Stromal cell of bone marrow (primary cell): ENCODE measurements at regions not wholly inside any gene's neighbourhood (a gene's known extent, or its start where the extent isn't known, plus 50 kb on each side); places are given as distances from the start of the nearest gene placed in this dataset.

ENCODE experiments used
- DNase-seq: peaks from one replicate; pipeline ENCODE4 v3.0.0-alpha.2; 2012; ENCODE audit warnings: low read depth

DNA sequence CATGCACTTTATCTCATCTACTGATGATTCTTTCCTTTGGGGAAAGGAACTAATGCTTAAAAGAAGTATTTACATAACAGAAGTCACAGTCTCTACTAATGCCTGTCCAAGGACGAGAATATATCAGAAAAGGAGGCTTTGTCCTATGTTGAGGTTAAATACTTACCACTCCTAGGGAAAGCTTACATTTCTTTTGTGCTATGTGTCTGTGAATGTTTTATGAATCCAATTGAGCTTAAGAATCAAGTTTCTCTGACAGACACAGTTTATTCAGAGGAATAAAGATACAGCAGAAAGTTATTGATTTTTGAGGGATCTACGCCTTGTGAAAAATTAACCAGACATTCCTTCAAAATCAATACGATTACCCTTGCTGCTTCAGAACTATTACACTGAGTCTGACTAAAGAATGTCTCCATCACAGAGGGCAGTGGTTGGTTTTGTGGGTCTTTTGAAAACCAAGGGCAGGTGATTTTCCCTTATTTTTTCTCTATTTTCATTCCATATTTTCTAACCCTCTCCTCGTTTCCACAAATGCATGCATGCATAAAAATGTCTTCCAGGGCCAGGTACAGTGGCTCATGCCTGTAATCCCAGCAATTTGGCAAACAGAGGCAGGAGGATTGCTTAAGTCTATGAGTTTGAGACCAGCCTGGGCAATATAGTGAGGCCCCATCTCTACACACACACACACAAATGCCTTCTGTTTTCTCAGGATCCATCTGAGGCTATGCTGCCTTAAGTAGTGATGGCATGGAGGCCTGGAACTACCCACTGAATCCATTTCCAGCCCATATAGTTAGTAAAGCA is 1095.1 kb downstream of the GALC start:
- DNase-seq = no peak

DNA sequence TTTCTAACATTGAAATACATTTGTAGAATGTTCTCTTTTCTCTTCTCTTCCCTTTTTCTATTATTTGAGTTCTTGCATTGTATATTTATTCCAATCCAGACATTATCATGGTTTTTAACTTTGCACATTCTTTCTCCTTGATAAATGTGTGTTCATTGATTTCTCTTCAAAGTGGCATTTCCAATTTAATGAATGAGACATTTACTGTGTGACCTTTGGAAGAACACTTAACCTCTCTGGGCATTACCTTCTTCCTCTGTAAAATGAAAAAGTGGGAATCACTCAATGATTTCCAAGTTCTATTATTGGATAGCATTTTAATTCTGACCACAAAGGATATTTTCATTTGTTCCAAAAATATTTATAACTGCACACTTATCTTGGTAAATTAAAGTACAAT is 1095.8 kb downstream of the GALC start:
- DNase-seq = no peak

DNA sequence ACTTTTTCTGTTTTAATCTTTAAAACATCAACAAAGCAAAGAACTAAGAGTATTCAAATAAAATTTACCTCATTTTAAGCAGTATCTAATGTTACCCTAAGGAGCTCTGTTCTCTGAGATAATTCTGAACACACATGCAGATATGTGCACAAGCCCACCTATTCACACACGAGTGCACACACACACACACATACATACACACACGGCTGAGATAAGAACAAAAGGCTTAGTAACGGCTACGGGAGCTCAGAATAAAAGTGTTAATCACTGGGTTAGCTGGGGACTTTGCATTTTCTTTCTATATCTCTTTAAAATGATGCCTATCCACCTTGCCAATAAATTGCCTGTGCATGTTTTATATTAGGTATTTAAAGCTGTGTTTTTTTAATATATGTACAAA is 1096.3 kb downstream of the GALC start:
- no peak for DNase-seq

DNA sequence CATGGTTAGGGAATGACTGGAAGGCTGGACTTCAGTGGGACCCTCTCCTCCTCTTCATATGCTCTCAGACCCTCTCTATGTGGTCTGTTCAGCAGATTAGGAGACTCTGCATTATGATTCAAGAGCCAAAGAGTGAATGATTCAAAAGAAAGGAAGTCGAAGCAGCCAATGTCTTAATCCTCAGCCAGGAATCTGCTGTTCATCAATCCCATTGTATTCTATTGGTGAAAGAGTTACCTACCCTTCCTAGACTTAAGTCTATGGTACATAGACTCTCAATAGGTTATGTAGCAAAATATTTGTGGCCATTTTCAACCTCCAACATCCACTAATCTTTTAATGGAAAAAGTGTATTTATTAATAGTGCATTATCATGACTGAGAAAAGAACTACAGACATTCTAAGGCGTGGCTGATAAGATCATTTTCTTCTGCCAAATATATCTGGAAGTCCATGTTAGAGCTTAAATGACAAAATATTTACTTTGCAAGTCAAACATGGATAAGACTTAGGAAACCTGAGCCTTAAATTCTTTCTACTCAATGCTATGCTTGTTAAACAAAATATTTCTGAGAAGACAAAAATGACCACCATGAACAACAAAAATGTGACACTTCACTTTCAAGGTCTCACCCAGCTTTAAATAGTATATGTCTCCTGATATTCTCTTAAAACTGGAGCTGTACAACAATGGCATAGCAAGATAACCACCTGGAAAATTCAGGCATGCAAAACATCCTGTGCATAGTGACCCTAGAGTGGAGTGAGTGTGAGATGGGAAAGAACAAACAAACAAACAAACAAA is 1100.6 kb downstream of the GALC start:
- no peak for DNase-seq

DNA sequence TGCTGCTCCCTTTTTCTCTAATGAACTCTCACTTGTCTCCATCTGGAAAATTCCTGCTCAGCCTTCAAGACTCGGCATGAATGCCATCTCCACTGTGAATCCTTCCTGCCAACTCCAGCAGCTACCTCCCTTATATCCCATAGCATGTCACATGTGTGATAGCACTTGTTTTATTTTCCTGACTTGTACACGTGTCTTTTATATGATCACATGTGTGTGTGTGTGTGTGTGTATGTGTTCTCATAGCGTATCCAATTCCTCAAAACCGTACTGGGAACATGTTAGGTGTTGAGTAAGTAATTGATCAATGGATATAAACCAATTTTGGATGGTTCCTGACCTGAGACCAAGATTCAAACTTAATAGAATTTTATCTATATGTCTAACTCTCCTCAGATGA is 1107.7 kb downstream of the GALC start:
- DNase-seq = no peak

DNA sequence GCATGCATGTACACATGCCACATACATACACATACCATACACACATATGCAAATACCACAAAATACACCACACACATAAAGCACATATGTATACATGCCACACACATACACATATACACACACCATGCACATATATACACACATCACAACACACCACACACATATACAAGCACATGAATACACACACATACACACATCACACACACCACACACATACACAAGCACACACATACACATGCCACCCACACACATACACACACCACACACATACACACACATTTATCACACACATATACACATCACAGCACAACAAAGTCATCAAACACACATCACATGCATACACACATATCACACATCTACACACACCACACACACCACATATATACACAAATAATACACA is 1108.5 kb downstream of the GALC start:
- DNase-seq = no peak

DNA sequence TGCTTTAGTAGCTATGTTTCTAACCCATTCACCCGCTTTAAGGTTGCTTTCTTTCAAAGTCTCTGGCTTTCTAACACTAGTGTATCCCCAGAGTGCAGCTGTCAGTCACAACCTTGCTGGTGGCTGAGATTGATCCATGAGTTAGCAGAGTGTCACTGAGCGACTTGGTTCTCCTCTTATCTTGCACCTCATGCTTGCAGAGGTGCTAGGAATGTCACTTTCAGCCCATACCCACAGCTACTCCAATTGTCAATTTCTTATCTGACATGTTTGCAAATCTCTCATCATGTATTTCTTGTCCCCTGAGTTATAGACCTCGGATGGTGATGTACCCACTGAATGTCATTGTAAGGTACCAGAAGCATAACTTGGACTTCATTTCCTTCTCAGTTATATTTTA is 1110.2 kb downstream of the GALC start:
- no peak for DNase-seq

DNA sequence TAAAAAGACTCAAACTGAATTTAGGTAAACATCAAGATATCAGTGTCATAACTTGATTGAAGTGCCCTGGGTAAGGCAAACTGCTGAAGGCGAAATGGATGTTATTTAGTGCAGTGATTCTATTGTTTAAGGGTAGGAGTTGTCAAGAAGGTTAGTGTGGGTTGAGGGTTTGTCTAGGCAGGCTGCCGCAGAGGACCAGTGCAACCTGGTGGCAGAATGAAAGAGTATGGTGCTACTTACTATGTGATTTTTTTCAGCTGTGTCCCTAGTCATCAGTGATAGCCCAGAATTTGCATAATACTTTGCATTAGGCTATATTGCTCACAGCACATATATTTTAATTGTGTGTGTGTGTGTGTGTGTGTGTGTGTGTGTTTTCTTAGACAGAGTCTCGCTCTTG is 1127.0 kb downstream of the GALC start:
- DNase-seq = no peak

DNA sequence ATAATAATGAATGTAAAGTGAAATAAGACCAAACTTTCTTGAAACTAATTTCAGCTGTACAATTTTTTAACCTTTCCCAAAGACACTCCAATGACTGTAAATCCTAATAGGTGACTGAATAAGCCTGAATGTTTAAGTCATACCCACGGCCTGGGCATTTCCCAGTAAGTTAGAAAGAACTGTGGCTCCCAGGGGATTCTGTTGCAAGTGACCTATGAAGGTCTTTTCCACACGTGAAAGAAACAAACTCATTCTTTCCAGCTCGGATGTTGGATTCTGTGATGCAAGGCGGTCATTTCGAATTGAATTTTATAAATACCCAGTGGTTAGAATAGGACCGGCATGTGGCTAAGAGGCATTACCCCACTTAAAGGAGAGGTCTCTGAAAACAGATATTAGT is 1134.4 kb downstream of the GALC start:
- no peak for DNase-seq

DNA sequence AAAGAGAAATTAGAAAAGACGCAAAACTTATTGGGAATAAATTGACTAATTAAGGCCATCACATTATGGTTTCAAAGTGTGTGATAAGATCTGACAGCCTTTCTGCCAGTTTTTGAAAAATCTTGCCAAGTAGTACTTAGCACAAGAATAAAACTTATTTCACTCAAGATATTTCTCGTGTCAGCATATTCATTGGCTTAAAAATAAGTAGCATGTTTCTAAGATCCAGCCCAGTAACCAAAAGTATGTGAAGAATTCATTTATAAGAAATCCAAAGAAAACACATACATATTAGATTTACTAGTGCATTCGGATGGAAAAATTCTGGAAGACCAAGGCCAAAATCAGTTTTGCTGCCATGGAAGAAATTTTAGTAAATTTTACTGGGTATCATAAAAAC is 1135.0 kb downstream of the GALC start:
- DNase-seq = peak; percentile 41

DNA sequence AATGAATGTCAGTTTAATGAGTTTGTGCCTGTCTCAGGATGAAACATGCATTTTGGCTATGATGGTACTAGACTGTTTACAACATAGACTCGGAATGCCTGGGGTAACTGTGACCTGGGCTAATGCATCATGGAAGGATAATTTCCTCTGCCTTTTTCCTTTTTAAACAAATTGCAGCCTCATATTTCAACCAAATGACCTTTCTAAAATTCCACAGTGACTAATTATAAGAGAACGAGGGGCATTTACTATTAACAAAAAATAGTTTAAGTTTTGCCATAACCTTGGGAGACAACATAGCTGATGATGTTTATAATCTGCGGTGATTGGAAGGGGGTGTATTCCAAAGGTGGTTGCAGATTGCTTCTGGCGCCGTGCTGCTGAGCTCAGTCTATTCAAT is 1140.5 kb downstream of the GALC start:
- no peak for DNase-seq

DNA sequence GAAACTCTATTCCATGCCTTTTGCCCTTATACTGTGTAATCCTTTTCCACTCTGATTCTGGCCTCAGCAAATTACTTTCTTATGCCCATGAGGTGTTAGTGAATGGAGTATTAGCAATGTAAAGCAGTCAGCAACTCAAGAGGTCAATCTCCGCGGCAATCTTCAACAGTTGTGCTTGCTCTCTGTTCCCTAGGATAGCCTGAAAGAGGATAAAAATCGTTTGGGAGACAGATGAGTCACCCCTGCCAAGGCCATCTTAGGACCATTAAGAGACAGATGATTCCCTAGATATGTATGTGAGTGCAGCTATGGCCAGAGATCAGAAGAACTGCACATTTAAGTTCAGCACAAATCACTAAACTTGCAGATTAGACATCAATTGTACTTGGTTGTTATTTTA is 1145.8 kb downstream of the GALC start:
- no peak for DNase-seq

DNA sequence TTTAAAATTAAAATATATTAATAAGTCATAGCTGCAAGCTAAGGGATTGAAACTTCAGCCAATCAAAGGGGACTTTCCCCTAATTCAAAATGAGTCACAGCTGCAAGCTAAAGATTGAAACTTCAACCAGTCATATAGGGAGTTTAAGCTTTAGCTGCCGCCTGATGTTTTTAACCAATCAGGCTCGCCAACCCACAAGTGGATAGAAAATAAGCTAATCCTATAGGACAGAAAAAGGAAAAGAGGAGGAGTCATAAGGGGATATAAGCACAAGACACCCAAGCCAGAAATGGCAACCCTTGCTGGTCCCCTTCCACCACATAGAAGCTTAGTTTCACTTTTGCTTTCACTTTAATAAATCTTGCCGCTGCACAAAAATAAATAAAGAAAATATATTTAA is 1154.6 kb downstream of the GALC start:
- no peak for DNase-seq

DNA sequence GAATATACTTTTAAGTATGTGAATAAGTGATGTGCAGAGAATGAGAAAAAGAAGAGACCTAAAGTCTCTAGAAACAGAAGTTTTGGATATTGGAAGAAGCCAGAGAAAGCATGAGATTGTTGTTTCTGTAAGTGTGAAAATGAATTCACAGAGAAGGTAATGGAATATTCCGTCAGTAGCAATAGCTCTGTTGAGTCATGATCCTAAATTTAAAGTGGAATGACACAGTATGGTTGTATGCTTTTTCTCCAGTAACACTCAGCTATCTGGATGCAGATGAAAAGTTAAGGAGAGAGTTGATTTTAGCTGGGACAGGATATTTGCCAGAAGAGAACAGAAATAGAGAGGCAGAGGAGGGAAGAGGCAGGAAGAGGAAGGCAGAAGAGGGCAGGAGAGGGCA is 1166.3 kb downstream of the GALC start:
- no peak for DNase-seq

DNA sequence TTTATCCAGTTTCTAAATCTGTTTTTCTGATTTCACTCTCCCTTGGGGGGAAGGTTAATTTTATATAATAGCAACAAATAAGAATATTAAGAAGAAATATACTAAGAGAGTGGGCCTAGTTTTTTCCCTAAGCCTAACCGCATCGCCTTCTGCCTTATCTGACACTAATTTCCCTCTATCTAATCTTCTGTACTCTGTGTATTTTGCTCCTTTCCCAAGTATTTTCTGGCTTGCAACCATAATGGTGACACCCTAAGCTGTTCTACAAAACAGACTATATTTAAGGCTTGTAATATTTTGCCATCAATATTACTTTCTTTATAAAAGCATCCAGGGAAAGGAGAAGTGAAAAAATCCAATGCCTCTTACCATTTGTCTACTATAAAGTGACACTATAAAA is 1168.8 kb downstream of the GALC start:
- no peak for DNase-seq

DNA sequence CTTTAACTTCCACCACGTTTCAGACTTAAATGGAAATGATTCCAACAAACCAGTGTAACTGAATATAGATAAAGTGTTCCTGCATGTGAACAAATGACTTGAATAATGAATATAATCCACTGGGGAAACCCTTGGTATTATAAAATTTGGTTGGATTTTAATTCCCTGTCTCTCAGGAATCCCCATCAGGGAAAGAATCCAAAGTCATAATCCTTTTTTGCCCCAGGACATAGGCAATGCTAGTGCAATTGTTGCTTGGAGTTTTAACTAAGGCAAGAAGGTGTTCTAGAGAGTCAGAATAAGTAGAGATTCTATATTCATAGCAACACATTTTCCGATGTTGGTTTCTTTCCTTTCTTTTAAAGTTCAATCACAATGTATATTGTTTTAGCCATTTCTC is 1169.4 kb downstream of the GALC start:
- DNase-seq = no peak

DNA sequence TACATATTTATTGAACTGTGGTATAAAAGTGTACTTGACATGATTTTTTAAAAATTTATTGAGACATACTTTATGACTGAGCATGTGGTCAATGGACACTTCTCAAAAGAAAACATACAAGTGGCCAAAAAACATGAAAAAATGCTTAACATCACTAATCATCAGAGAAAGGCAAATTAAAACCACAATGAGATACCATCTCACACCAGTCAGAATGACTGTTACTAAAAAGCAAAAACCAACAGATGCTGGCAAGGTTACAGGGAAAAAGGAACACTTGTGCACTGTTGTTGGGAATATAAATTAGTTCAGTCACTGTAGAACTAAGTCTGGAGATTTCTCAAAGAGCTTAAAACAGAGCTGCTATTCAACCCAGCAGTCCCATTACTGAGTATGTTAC is 1177.6 kb downstream of the GALC start:
- DNase-seq = no peak

DNA sequence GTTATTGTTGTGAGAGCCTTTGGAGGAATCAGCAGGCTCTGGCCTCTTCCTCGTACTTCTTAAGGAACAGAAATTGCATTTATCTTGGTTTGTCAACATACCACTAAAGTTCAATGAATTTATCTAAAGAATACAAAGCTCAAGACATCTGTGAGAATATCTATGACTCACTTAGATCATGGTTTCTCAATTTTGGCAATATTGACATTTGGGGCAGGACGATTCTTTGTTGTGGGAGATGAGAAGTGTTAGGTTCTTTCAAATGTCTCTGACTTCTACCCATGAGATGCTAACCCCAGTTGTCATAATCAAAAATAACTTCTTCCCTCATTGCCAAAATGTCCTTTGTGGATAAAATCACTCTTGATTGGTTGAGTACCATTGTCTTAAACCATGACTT is 1190.3 kb downstream of the GALC start:
- DNase-seq = no peak

DNA sequence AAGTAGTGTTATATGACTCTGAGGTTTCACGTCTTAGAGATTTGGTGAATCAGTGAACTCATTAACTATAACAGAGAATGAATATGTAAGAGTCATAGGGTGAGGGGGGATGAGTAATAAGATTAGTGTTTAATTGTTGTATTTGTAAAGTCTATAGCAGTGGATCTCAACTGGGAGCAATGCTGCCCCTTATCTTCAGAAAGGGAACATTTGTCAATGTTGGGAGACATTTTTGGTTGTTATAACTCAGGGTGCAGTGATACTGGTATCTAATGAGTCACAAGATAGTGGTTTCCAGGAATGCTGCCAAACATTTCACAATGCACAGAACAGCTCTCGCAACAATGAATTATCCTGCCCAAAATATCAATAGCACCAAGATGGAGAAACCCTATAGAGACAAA is 1193.7 kb downstream of the GALC start:
- DNase-seq = peak; percentile 84

DNA sequence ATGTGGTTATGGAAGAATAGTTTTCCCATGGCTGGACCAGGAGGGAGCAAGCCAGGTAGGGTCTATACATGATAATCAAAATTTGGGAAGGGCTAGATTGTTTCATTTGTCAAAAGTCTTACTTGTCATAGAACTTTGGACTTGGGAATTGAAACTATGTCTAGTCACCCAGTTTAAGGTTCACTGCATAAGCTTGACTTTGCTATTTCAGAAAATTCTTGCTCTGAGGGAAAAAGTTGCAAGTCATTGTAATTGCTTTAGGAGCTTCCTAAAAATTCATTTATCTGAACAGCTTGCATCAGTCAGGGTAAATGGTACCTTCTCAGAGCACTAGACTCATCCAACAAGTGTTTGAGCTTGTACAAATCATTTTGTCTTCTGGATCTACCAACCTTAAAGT is 1194.7 kb downstream of the GALC start:
- no peak for DNase-seq

DNA sequence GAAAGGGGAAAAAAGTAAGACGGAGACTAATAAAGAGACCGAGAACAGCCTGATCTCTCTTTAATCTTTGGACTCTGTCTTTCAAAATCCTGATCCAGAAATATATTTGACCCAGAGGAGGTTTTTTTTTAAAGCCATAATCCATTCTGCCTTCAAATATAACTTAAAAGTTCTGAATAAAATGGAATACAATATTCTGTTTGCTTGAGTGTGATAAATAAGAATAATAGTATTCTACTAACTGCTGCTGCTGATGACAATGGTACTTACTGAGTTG is 1196.0 kb downstream of the GALC start:
- no peak for DNase-seq

DNA sequence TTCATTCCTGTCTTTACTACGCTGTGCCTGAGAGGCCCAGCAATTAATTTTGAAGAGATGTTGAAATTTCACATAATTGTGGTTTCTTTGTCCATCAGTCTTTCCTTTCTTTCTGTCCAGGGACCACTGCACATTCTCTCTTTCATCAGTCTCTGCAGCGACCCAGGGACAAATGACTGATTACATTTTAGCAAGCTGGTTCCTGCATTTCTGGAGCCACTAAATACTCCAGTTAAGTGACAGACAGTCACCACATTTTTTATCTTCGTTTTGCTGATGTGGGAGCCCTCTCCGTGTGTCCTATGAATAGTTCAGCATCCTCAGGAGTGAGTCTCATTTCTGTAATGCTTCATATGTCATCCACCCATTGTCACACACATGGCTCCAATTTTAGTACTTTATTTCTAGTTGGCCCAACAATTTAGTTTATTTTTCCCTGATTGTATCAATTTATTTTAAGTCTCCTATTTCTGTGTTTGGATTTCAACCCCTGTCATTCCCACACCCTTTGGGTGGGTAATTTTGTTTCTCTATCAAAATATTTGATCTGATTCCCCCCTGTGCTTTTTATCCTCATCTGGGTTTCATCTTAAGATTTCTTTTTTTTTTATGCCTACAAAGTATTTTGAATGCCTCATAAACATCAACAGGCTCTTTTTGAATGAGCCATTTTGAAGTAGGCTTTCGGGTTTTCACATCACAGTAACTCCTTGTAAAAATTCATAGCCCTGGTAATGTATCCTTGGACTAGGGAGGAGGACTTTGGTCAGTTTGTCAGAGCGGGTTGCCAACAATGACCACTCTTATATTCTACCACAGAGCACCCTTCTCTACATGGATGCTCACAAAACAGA is 1196.5 kb downstream of the GALC start:
- DNase-seq = no peak

DNA sequence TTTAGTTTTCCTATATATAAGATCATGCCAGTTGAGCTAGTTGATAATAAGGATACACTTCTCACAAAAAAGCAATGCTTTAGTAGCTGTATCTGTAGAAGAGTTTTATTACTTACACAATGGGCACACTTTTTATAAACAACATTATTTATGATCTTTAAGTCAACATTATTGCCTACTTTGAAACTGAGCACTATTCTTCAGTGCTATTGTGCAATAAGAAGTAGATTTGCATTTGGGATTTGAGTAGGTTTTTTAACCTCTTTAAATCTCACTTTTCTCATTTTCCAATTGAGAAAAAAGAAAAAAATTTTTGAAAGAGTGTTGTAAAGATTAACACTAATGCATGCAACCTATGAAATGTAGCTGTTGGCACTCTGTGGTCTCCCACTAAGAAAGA is 1198.3 kb downstream of the GALC start:
- no peak for DNase-seq
